RWPE1 (cell line): ENCODE measurements at regions not wholly inside any gene's neighbourhood (a gene's known extent, or its start where the extent isn't known, plus 50 kb on each side); places are given as distances from the start of the nearest gene placed in this dataset.

Experiments used
- CTCF ChIA-PET: fragments of 350-600 bp; sonication (Branson Sonifier 250); formaldehyde crosslinking; extraction: SDS; loops from one replicate; lab custom pipeline; 2021; lab: Yijun Ruan, JAX
- POLR2A ChIA-PET: fragments of 400-600 bp; formaldehyde crosslinking; extraction: SDS; loops from one replicate; lab custom pipeline; 2020; ENCODE audit warnings: antibody characterized with exemption; ENCODE audit not compliant: low non-redundant PET; lab: Yijun Ruan, JAX
- DNase-seq: peaks from one replicate; pipeline ENCODE4 v3.0.0; 2012; ENCODE audit warnings: low spot score
- H3K27ac ChIP-seq: fragments of 450-650 bp; 2 replicates; pipeline ENCODE4 v1.5.1; 2017
- CTCF ChIP-seq: fragments of 450-650 bp; conservative IDR thresholded peaks from 2 replicates; pipeline ENCODE4 v1.5.1; 2017; ENCODE audit warnings: low read depth, mild to moderate bottlenecking

- CTCF ChIA-PET = no interaction called here
- no peak overlapping the region for H3K27ac ChIP-seq
- no peak for TF ChIP-seq CTCF
- POLR2A ChIA-PET = no interaction called here
- no peak for DNase-seq
Measured at GRCh38 chr5:106909716-106910115, 761.0 kb downstream of the EFNA5 start.

GRCh38 chr5:106907979-106908378, 762.8 kb downstream of the EFNA5 start:
- CTCF ChIA-PET = interaction anchor here (0.5 to 0.9 kb wide), 2 partner anchors 90 to 121 kb away, joined by 3 read pairs; no protein-coding TSS in a partner anchor
- H3K27ac ChIP-seq = no peak overlapping the region
- no peak for DNase-seq
- POLR2A ChIA-PET = no interaction called here
- no peak for TF ChIP-seq CTCF

- DNase-seq = no peak
- H3K27ac ChIP-seq = no peak overlapping the region
- no peak for TF ChIP-seq CTCF
- POLR2A ChIA-PET = no interaction called here
- CTCF ChIA-PET = interaction anchor here (0.6 to 0.7 kb wide), 2 partner anchors 62 to 341 kb away, joined by 3 read pairs; no protein-coding TSS in a partner anchor
Measured at GRCh38 chr5:106906199-106906598, 764.5 kb downstream of the EFNA5 start.

GRCh38 chr5:106894964-106895363, 775.8 kb downstream of the EFNA5 start:
- DNase-seq = no peak
- no peak for TF ChIP-seq CTCF
- ChIA-PET CTCF (no interaction called here), POLR2A (no interaction called here)
- H3K27ac ChIP-seq = no peak overlapping the region

- H3K27ac ChIP-seq = no peak overlapping the region
- no peak for TF ChIP-seq CTCF
- ChIA-PET POLR2A (no interaction called here), CTCF (no interaction called here)
- DNase-seq = no peak
Measured at GRCh38 chr5:106882035-106882434, 788.7 kb downstream of the EFNA5 start.

GRCh38 chr5:106880656-106881055, 790.1 kb downstream of the EFNA5 start:
- no peak overlapping the region for H3K27ac ChIP-seq
- CTCF ChIA-PET = no interaction called here
- TF ChIP-seq CTCF = no peak
- POLR2A ChIA-PET = no interaction called here
- DNase-seq = peak; percentile 82
